ENCODE measurements at regions not wholly inside any gene's neighbourhood (a gene's known extent, or its start where the extent isn't known, plus 50 kb on each side); places are given as distances from the start of the nearest gene placed in this dataset.

DNA sequence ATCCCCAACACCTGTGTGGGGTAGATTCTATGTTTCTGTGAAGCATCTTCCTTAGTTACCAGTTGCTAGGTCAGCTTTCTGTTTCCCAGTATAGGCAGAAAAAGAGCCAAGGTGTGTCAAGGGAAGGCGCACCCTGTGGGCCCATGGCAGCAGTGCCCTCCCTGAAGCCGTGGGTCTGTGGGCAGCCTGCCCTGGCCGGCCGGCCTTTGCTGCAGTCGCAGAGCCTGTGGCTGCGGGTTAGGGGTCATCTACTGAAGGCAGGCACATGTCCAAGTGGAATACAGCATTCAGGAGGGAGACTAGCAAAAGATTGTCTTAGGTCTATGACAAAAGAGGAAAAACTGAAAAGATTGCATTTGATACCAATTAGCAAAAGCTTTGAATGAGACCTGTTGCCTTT, 214.0 kb downstream of the IRS2 start:
- RAD21 ChIA-PET (ENCODE audit: low non-redundant PET in 1 of 2, low total read pairs in 2 of 2, uncharacterized antibody in 2 of 2, unreplicated experiment in 2 of 2), result no interaction called here
- POLR2A ChIA-PET, result no interaction called here
- Histone ChIP-seq H3K4me2 (ENCODE audit: low read length) (no peak overlapping the region), H3K4me3 (replicated peaks in 1 of 2; ENCODE audit: low read depth in 1 of 2, low read length in 2 of 2) (no peak overlapping the region), H4K20me1 (ENCODE audit: insufficient read depth) (no peaks in the 10 kb centered on the region), H3K36me3 (ENCODE audit: control insufficient read depth in 1 of 2, insufficient read depth in 2 of 2, low read length in 2 of 2) (no peaks in the 10 kb centered on the region), H3K27me3 (ENCODE audit: insufficient read depth, low read length) (no peaks in the 10 kb centered on the region), H3K79me2 (ENCODE audit: insufficient read depth, low read length) (no peaks in the 10 kb centered on the region), H3K9me2 (ENCODE audit: insufficient read depth) (no peaks in the 10 kb centered on the region), H3K9ac (ENCODE audit: low read length) (no peak overlapping the region), H3K9me3 (ENCODE audit: control insufficient read depth in 1 of 2, insufficient read depth in 1 of 2, low read depth in 1 of 2, low read length in 2 of 2) (no peaks in the 10 kb centered on the region), H3K4me1 (ENCODE audit: control insufficient read depth in 1 of 2, insufficient read depth in 2 of 2, low read length in 2 of 2) (no peaks in the 10 kb centered on the region), H3K27ac (ENCODE audit: low read depth, low read length) (no peak overlapping the region), H2AFZ (ENCODE audit: low read depth, low read length, poor library complexity, severe bottlenecking) (no peak overlapping the region)
- BruUV-seq (replicated peaks), result no TSS peak
- CTCF ChIA-PET, result no interaction called here
- ATAC-seq, result no peak
- DNase-seq (ENCODE audit: low read depth, low spot score), result no peak
- intact Hi-C loops (cut with micrococcal nuclease), result no loop called here
- TF ChIP-seq FOSL1 (IDR thresholded peaks at IDR 0.05; ENCODE audit: low read depth), result no peak
- no peak for TF ChIP-seq EGR1 (IDR thresholded peaks at IDR 0.05; ENCODE audit: low read depth)
- TF ChIP-seq, protein P1, sequence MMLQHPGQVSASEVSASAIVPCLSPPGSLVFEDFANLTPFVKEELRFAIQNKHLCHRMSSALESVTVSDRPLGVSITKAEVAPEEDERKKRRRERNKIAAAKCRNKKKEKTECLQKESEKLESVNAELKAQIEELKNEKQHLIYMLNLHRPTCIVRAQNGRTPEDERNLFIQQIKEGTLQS (IDR thresholded peaks at IDR 0.05), result no peak
- no peak for TF ChIP-seq SP1 (IDR thresholded peaks at IDR 0.05; ENCODE audit: low read depth)
- TF ChIP-seq JUND (IDR thresholded peaks at IDR 0.05), result no peak

DNA sequence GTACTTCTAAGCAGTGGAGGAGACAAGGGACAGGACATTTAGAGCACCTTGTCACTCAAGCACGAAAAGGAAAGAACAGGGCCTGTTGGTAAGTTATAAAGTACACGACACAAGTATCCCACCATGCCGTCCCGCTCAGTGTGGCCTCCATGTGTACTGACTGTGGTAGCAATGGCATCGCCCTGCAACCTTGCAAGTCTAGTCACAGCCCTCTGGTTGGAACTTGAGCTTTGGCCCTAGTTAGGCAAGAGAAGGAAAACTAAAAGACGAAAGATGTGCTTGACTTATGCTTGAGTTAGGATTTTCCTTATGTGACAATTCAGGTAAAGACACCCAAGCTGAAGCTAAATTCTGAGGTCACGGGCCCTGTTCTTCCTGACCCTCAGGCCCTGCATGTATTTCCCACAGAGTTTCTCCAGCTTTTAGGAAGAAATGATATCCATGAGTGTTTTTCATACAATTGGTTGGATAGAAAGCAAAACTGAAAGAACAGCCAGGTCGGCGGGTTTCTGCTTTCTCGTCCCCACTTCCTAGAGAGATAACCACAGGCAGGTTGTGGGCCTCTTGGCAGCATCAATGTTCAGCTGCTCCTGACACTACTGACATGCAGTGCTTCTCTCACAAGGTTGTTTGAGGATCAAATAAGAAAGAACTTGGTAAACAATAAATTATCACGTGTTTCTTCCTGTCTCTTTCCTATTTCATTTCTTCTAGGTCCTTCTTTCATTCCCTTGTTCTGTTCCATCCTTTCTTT, 216.2 kb downstream of the IRS2 start:
- Histone ChIP-seq H3K9me3 (ENCODE audit: control insufficient read depth in 1 of 2, insufficient read depth in 1 of 2, low read depth in 1 of 2, low read length in 2 of 2) (no peaks in the 10 kb centered on the region), H3K9ac (ENCODE audit: low read length) (no peak overlapping the region), H3K36me3 (ENCODE audit: control insufficient read depth in 1 of 2, insufficient read depth in 2 of 2, low read length in 2 of 2) (no peaks in the 10 kb centered on the region), H3K4me1 (ENCODE audit: control insufficient read depth in 1 of 2, insufficient read depth in 2 of 2, low read length in 2 of 2) (no peaks in the 10 kb centered on the region), H3K9me2 (ENCODE audit: insufficient read depth) (no peaks in the 10 kb centered on the region), H3K4me3 (replicated peaks in 1 of 2; ENCODE audit: low read depth in 1 of 2, low read length in 2 of 2) (no peak overlapping the region), H3K27ac (ENCODE audit: low read depth, low read length) (no peak overlapping the region), H2AFZ (ENCODE audit: low read depth, low read length, poor library complexity, severe bottlenecking) (no peak overlapping the region), H3K79me2 (ENCODE audit: insufficient read depth, low read length) (no peaks in the 10 kb centered on the region), H4K20me1 (ENCODE audit: insufficient read depth) (no peaks in the 10 kb centered on the region), H3K27me3 (ENCODE audit: insufficient read depth, low read length) (no peaks in the 10 kb centered on the region), H3K4me2 (ENCODE audit: low read length) (no peak overlapping the region)
- no TSS peak for BruUV-seq (replicated peaks)
- no peak for ATAC-seq
- ChIA-PET CTCF (no interaction called here), POLR2A (no interaction called here), RAD21 (ENCODE audit: low non-redundant PET in 1 of 2, low total read pairs in 2 of 2, uncharacterized antibody in 2 of 2, unreplicated experiment in 2 of 2) (no interaction called here)
- DNase-seq (ENCODE audit: low read depth, low spot score), result no peak
- intact Hi-C loops (cut with micrococcal nuclease), result no loop called here
- TF ChIP-seq SP1 (IDR thresholded peaks at IDR 0.05; ENCODE audit: low read depth) (no peak), ZFX (IDR thresholded peaks at IDR 0.05) (no peak), EGR1 (IDR thresholded peaks at IDR 0.05; ENCODE audit: low read depth) (no peak), CEBPB (IDR thresholded peaks at IDR 0.05; ENCODE audit: low read depth) (no peak)
- TF ChIP-seq, protein P2, sequence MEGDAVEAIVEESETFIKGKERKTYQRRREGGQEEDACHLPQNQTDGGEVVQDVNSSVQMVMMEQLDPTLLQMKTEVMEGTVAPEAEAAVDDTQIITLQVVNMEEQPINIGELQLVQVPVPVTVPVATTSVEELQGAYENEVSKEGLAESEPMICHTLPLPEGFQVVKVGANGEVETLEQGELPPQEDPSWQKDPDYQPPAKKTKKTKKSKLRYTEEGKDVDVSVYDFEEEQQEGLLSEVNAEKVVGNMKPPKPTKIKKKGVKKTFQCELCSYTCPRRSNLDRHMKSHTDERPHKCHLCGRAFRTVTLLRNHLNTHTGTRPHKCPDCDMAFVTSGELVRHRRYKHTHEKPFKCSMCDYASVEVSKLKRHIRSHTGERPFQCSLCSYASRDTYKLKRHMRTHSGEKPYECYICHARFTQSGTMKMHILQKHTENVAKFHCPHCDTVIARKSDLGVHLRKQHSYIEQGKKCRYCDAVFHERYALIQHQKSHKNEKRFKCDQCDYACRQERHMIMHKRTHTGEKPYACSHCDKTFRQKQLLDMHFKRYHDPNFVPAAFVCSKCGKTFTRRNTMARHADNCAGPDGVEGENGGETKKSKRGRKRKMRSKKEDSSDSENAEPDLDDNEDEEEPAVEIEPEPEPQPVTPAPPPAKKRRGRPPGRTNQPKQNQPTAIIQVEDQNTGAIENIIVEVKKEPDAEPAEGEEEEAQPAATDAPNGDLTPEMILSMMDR (IDR thresholded peaks at IDR 0.05 in 2 of 3, conservative IDR thresholded peaks at IDR 0.05 in 1 of 3; ENCODE audit: borderline replicate concordance in 1 of 3, insufficient read depth in 1 of 3, low read depth in 2 of 3, low read length in 2 of 3), result no peak
- TF ChIP-seq, protein P1 (IDR thresholded peaks at IDR 0.05), result no peak
- TF ChIP-seq, protein P3, sequence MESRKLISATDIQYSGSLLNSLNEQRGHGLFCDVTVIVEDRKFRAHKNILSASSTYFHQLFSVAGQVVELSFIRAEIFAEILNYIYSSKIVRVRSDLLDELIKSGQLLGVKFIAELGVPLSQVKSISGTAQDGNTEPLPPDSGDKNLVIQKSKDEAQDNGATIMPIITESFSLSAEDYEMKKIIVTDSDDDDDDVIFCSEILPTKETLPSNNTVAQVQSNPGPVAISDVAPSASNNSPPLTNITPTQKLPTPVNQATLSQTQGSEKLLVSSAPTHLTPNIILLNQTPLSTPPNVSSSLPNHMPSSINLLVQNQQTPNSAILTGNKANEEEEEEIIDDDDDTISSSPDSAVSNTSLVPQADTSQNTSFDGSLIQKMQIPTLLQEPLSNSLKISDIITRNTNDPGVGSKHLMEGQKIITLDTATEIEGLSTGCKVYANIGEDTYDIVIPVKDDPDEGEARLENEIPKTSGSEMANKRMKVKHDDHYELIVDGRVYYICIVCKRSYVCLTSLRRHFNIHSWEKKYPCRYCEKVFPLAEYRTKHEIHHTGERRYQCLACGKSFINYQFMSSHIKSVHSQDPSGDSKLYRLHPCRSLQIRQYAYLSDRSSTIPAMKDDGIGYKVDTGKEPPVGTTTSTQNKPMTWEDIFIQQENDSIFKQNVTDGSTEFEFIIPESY (IDR thresholded peaks at IDR 0.05; ENCODE audit: extremely low read depth, insufficient replicate concordance, low read length), result no peak
- TF ChIP-seq, protein P4, sequence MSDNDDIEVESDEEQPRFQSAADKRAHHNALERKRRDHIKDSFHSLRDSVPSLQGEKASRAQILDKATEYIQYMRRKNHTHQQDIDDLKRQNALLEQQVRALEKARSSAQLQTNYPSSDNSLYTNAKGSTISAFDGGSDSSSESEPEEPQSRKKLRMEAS (IDR thresholded peaks at IDR 0.05), result no peak
- TF ChIP-seq, protein P5, sequence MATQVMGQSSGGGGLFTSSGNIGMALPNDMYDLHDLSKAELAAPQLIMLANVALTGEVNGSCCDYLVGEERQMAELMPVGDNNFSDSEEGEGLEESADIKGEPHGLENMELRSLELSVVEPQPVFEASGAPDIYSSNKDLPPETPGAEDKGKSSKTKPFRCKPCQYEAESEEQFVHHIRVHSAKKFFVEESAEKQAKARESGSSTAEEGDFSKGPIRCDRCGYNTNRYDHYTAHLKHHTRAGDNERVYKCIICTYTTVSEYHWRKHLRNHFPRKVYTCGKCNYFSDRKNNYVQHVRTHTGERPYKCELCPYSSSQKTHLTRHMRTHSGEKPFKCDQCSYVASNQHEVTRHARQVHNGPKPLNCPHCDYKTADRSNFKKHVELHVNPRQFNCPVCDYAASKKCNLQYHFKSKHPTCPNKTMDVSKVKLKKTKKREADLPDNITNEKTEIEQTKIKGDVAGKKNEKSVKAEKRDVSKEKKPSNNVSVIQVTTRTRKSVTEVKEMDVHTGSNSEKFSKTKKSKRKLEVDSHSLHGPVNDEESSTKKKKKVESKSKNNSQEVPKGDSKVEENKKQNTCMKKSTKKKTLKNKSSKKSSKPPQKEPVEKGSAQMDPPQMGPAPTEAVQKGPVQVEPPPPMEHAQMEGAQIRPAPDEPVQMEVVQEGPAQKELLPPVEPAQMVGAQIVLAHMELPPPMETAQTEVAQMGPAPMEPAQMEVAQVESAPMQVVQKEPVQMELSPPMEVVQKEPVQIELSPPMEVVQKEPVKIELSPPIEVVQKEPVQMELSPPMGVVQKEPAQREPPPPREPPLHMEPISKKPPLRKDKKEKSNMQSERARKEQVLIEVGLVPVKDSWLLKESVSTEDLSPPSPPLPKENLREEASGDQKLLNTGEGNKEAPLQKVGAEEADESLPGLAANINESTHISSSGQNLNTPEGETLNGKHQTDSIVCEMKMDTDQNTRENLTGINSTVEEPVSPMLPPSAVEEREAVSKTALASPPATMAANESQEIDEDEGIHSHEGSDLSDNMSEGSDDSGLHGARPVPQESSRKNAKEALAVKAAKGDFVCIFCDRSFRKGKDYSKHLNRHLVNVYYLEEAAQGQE (IDR thresholded peaks at IDR 0.05; ENCODE audit: low read depth), result no peak

Data from HCT116 (cell line).